ENCODE measurements at regions not wholly inside any gene's neighbourhood (a gene's known extent, or its start where the extent isn't known, plus 50 kb on each side); places are given as distances from the start of the nearest gene placed in this dataset.

- TF ChIP-seq CTCF (IDR thresholded peaks at IDR 0.05) (no peak), POLR2A (IDR thresholded peaks at IDR 0.05) (no peak), EP300 (IDR thresholded peaks at IDR 0.05) (no peak)
Measured at GRCh38 chr2:200738590-200738989, 73.1 kb upstream of the BZW1 start.
